Activated naive CD8-positive, alpha-beta T cell (primary cell): ENCODE measurements at regions not wholly inside any gene's neighbourhood (a gene's known extent, or its start where the extent isn't known, plus 50 kb on each side); places are given as distances from the start of the nearest gene placed in this dataset.
"Not testable (repeated sequence)": the region's sequence is repeated elsewhere in the genome, so short reads cannot be mapped to it uniquely, and the experiment has no call there.

ENCODE experiments used
- H3K27ac Mint-ChIP-seq: one replicate; pipeline ENCODE4 v1.8.0; 2021; ENCODE audit warnings: mixed read lengths
- H3K27me3 Mint-ChIP-seq: one replicate; pipeline ENCODE4 v1.8.0; 2021; ENCODE audit warnings: mixed read lengths
- H3K36me3 Mint-ChIP-seq: one replicate; pipeline ENCODE4 v1.8.0; 2021; ENCODE audit warnings: mixed read lengths
- H3K4me1 Mint-ChIP-seq: one replicate; pipeline ENCODE4 v1.8.0; 2021; ENCODE audit warnings: low read depth, mixed read lengths
- H3K4me3 Mint-ChIP-seq: one replicate; pipeline ENCODE4 v1.8.0; 2021; ENCODE audit warnings: mild to moderate bottlenecking, mixed read lengths
- H3K9me3 Mint-ChIP-seq: one replicate; pipeline ENCODE4 v1.8.0; 2021; ENCODE audit warnings: low read depth, mixed read lengths

GRCh38 chr6:118736440-118736839 lies 85.0 kb upstream of the CEP85L start:
- Mint-ChIP-seq H3K36me3 (no peaks in the 10 kb centered on the region), H3K9me3 (no peaks in the 10 kb centered on the region), H3K27me3 (no peaks in the 10 kb centered on the region), H3K4me1 (peaks cover 50% of the 10 kb centered on the region), H3K27ac (peak overlapping the region; percentile 96), H3K4me3 (peak overlapping the region; percentile 64)

GRCh38 chr6:118735320-118735719 lies 83.9 kb upstream of the CEP85L start:
- Mint-ChIP-seq H3K27ac (peak overlapping the region; percentile 30), H3K9me3 (no peaks in the 10 kb centered on the region), H3K27me3 (no peaks in the 10 kb centered on the region), H3K4me3 (no peak overlapping the region), H3K36me3 (no peaks in the 10 kb centered on the region), H3K4me1 (peaks cover 48% of the 10 kb centered on the region)

- no peaks in the 10 kb centered on the region for H3K9me3 Mint-ChIP-seq
- H3K36me3 Mint-ChIP-seq: no peaks in the 10 kb centered on the region
- H3K4me3 Mint-ChIP-seq: peak overlapping the region; percentile 67
- H3K27me3 Mint-ChIP-seq: no peaks in the 10 kb centered on the region
- H3K4me1 Mint-ChIP-seq: peaks cover 69% of the 10 kb centered on the region
- H3K27ac Mint-ChIP-seq: peak overlapping the region; percentile 93
These were observed 74.6 kb upstream of the CEP85L start for GRCh38 chr6:118725944-118726343.

- Mint-ChIP-seq H3K27me3 (no peaks in the 10 kb centered on the region), H3K4me3 (peak overlapping the region; percentile 68), H3K4me1 (peaks cover 85% of the 10 kb centered on the region), H3K36me3 (no peaks in the 10 kb centered on the region), H3K9me3 (no peaks in the 10 kb centered on the region), H3K27ac (peak overlapping the region; percentile 85)
These were observed 72.8 kb upstream of the CEP85L start for GRCh38 chr6:118724211-118724610.

DNA sequence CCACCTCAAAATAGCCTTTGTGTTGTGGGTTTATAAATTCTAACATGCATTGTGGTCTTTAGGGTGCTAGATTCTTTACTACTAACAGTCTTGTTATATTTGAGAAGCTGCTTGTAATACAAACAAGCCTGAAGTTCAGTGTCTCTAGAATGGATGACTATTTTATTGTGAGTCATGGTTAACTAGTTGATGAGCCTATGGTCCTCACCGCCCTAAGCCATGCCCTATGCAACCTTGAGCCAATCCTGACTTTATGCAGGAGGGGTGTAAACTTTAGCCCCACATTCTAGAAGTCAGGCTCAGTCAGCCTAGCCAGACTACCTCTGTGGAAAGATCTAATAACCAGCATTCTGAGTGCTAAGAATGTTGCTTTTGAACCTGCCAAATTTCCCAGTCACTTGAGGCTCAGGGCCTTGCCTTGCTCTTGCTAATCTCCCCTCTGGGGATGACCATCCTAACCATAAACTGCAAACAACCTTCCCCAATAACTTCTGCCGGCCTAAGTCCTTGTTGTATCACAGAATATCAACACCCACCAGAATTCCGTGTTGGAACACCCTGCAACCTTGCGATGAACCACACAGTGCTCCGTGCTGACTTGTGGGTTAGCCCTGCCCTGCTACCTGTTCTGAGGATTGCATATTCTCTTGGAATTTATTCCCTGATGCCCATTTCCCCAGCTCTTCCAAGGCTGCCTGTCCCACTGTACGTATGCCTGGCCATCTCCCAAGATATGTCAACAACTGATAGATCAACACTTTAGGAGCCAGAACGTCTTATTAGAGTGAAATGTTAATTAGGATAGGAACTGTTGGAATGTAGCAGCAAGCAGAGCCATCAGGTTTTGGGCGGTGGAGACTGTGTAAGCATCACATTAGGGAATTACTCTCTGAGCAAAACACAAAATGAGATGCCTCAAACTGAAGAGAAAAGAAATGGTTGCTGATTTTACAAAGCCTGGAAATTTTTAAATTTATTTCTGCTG lies 71.7 kb upstream of the CEP85L start:
- Mint-ChIP-seq H3K27ac (peak overlapping the region; percentile 91), H3K27me3 (no peaks in the 10 kb centered on the region), H3K4me3 (peak overlapping the region; percentile 21), H3K9me3 (no peaks in the 10 kb centered on the region), H3K36me3 (no peaks in the 10 kb centered on the region), H3K4me1 (peaks cover 88% of the 10 kb centered on the region)

- no peaks in the 10 kb centered on the region for H3K9me3 Mint-ChIP-seq
- peak overlapping the region; percentile 66 for H3K4me3 Mint-ChIP-seq
- no peaks in the 10 kb centered on the region for H3K27me3 Mint-ChIP-seq
- H3K4me1 Mint-ChIP-seq: peaks cover 74% of the 10 kb centered on the region
- H3K36me3 Mint-ChIP-seq: no peaks in the 10 kb centered on the region
- H3K27ac Mint-ChIP-seq: peak overlapping the region; percentile 97
These were observed 68.7 kb upstream of the CEP85L start for GRCh38 chr6:118720125-118720473.

GRCh38 chr6:118719351-118720124 lies 68.1 kb upstream of the CEP85L start:
- Mint-ChIP-seq H3K27me3 (no peaks in the 10 kb centered on the region), H3K9me3 (no peaks in the 10 kb centered on the region), H3K36me3 (no peaks in the 10 kb centered on the region), H3K27ac (peak overlapping the region; percentile 97), H3K4me3 (peak overlapping the region; percentile 71), H3K4me1 (peaks cover 70% of the 10 kb centered on the region)

DNA sequence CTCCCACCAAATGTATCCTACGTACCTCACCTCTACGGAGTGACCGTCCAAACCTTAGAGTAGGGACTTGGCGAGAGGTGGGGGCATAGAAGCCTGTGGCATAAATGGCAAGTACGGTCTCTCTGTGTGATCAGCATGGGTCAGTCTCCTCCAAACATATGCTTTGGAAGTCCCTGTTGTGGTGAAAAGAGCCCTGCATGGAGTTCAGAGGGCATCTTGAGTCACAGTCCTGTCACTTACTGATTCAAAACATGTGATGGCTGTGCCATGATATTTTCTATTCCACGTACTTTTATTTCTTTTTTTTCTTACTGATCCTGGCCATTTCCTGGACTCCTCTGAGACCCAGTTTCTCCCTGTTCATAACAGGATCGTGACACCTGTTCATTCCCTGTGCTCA lies 67.5 kb upstream of the CEP85L start:
- H3K4me3 Mint-ChIP-seq: peak overlapping the region; percentile 71
- peak overlapping the region; percentile 97 for H3K27ac Mint-ChIP-seq
- no peaks in the 10 kb centered on the region for H3K36me3 Mint-ChIP-seq
- H3K27me3 Mint-ChIP-seq: no peaks in the 10 kb centered on the region
- H3K4me1 Mint-ChIP-seq: peaks cover 67% of the 10 kb centered on the region
- no peaks in the 10 kb centered on the region for H3K9me3 Mint-ChIP-seq

DNA sequence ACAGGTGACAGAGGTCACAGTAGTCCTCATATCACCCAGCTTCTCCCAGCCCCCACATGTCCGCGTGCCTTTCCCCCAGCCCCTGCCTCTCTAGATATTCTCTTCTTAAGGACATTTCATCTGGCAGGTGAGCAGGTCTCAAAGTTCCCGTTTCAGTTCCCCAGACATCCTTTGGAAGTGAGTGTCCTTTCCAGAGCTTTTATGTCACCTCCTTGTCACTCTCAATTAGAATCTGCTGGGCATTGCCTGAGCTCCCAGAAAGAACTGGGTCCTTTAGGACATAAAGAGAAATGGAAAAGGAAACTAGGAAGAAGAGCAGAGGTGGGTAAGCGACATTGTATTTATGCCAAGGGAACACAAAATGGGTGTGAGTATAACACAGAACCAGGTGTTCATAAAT lies 66.9 kb upstream of the CEP85L start:
- H3K4me3 Mint-ChIP-seq: no peak overlapping the region
- peak overlapping the region; percentile 97 for H3K27ac Mint-ChIP-seq
- peaks cover 68% of the 10 kb centered on the region for H3K4me1 Mint-ChIP-seq

GRCh38 chr6:118717106-118717505 lies 65.7 kb upstream of the CEP85L start:
- no peak overlapping the region for H3K4me3 Mint-ChIP-seq
- H3K9me3 Mint-ChIP-seq: no peaks in the 10 kb centered on the region
- H3K36me3 Mint-ChIP-seq: no peaks in the 10 kb centered on the region
- H3K27ac Mint-ChIP-seq: no peak overlapping the region
- peaks cover 68% of the 10 kb centered on the region for H3K4me1 Mint-ChIP-seq
- no peaks in the 10 kb centered on the region for H3K27me3 Mint-ChIP-seq

More for the DNA sequence above, 66.9 kb upstream of the CEP85L start:
- no peaks in the 10 kb centered on the region for H3K36me3 Mint-ChIP-seq
- H3K9me3 Mint-ChIP-seq: no peaks in the 10 kb centered on the region
- H3K27me3 Mint-ChIP-seq: no peaks in the 10 kb centered on the region

DNA sequence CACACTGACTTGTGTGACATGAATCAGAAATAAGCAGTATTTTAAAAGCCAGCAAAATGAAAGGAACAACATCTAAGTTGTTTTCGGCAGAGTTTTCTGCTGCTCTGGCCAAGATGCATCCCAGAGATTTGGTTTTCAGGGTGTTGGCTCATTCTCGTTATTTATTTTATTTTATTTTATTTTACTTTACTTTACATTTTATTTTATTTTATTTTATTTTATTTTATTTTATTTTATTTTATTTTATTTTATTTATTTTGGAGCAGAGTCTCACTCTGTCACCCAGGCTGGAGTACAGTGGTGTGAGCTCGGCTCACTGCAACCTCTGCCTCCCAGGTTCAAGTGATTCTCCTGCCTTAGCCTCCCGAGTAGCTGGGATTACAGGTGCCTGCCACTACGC lies 64.5 kb upstream of the CEP85L start:
- H3K36me3 Mint-ChIP-seq, H3K27me3 Mint-ChIP-seq, H3K9me3 Mint-ChIP-seq, H3K27ac Mint-ChIP-seq, H3K4me3 Mint-ChIP-seq: not testable (repeated sequence)
- H3K4me1 Mint-ChIP-seq: peaks cover 69% of the 10 kb centered on the region

- H3K36me3 Mint-ChIP-seq: no peaks in the 10 kb centered on the region
- no peaks in the 10 kb centered on the region for H3K9me3 Mint-ChIP-seq
- no peak overlapping the region for H3K4me3 Mint-ChIP-seq
- peaks cover 69% of the 10 kb centered on the region for H3K4me1 Mint-ChIP-seq
- H3K27me3 Mint-ChIP-seq: no peaks in the 10 kb centered on the region
- H3K27ac Mint-ChIP-seq: peak overlapping the region; percentile 3
These were observed 64.0 kb upstream of the CEP85L start for GRCh38 chr6:118715376-118715775.

DNA sequence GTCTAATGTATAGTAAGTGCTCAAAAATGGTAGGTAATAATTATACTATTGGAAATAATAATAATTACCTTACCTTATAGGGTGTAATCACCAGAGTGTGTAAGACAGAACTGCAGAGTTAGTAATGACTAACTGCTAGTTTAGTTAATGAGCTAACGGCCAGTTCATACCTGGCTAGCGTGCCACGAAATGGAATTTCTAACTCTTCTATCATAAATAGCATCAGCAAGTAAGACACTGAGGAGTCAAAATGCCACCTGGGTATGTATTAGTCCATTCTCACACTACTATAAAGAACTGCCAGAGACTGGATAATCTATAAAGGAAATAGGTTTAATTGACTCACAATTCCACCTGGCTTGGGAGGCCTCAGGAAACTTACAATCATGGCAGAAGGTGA lies 63.4 kb upstream of the CEP85L start:
- Mint-ChIP-seq H3K4me3 (no peak overlapping the region), H3K27ac (no peak overlapping the region), H3K36me3 (no peaks in the 10 kb centered on the region), H3K9me3 (no peaks in the 10 kb centered on the region), H3K27me3 (no peaks in the 10 kb centered on the region), H3K4me1 (peaks cover 70% of the 10 kb centered on the region)

DNA sequence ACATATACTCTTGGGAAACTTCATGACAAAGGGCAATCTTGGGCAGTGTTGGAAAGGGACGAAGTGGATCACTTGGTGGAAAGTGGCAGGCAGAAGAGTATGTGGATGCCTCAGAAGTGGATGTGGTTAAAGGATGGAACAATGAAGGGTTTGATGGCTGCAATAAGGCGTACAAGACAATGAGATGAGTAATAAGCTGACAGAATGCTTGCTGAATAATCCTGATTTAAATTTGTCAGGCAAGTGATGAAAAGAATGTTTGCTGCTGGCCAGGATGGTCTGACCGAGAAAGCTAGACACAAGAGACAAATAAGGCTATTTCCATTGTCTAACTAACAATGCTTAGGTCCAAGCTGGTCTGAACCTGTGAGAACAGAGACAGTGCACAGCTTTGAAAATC lies 61.6 kb upstream of the CEP85L start:
- peak overlapping the region; percentile 55 for H3K27ac Mint-ChIP-seq
- peak overlapping the region; percentile 17 for H3K4me3 Mint-ChIP-seq
- H3K9me3 Mint-ChIP-seq: no peaks in the 10 kb centered on the region
- H3K36me3 Mint-ChIP-seq: no peaks in the 10 kb centered on the region
- H3K27me3 Mint-ChIP-seq: no peaks in the 10 kb centered on the region
- H3K4me1 Mint-ChIP-seq: peaks cover 61% of the 10 kb centered on the region

- H3K27ac Mint-ChIP-seq: peak overlapping the region; percentile 99
- H3K4me3 Mint-ChIP-seq: peak overlapping the region; percentile 97
- H3K27me3 Mint-ChIP-seq: no peaks in the 10 kb centered on the region
- H3K9me3 Mint-ChIP-seq: no peaks in the 10 kb centered on the region
- H3K36me3 Mint-ChIP-seq: no peaks in the 10 kb centered on the region
- H3K4me1 Mint-ChIP-seq: peaks cover 81% of the 10 kb centered on the region
These were observed 59.2 kb upstream of the CEP85L start for GRCh38 chr6:118710616-118711015.
